ENCODE measurements at regions not wholly inside any gene's neighbourhood (a gene's known extent, or its start where the extent isn't known, plus 50 kb on each side); places are given as distances from the start of the nearest gene placed in this dataset.

- TF ChIP-seq POLR2A (IDR thresholded peaks at IDR 0.05; ENCODE audit: low read depth, low read length) (no peak), CTCF (conservative IDR thresholded peaks at IDR 0.05; ENCODE audit: low read depth, low read length) (no peak), FOS (IDR thresholded peaks at IDR 0.05; ENCODE audit: low read depth, low read length) (no peak), BHLHE40 (IDR thresholded peaks at IDR 0.05; ENCODE audit: low read depth, low read length) (no peak), RFX5 (IDR thresholded peaks at IDR 0.05; ENCODE audit: low read depth, low read length) (no peak), MAFK (IDR thresholded peaks at IDR 0.05; ENCODE audit: low read depth, low read length) (no peak)
Measured at GRCh38 chr5:17412760-17413671, 85.0 kb upstream of the TAF11L2 start.

Measured in IMR-90 (cell line).